ENCODE measurements at regions not wholly inside any gene's neighbourhood (a gene's known extent, or its start where the extent isn't known, plus 50 kb on each side); places are given as distances from the start of the nearest gene placed in this dataset.
"Not testable (repeated sequence)": the region's sequence is repeated elsewhere in the genome, so short reads cannot be mapped to it uniquely, and the experiment has no call there.

- DNase-seq: no peak
These were observed 57.2 kb downstream of the BMP15 start for GRCh38 chrX:50967736-50968135.

DNA sequence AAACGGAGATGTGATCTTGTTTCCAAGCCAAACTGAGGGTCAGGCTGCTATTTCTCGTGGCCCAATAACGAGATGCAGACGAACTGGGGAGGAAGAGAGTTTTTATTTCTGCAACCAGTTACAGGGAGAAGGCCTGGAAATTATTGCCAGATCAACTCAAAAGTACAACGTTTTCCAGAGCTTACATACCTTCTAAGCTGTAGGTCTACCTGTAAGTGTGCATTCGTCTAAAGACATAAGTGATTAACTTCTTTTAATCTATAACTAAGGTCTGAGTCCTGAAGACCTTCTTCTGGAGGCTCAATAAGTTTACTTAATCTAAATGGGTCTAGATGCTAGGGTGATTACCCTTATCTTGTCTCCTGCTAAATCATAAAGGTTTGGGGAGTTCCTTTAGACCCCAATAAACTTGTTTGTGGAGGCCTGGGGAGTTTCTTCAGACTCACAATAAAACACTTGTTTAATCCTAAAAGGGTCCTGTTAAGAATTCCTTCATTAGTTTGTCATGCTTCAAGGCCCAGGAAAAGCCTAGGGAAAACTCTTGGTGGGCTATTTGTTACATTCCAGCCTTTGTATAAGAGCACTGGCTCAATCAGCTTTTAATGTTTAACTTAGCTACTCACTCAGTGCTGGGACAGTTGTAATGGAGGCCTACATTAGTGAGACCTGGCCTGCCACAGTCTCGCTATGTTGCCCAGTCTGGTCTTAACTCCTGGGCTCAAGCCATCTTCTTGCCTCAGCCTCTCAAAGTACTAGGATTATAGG, 58.5 kb downstream of the BMP15 start:
- DNase-seq: not testable (repeated sequence)

GRCh38 chrX:50971395-50971794, 60.9 kb downstream of the BMP15 start:
- DNase-seq: no peak

GRCh38 chrX:50973199-50973598, 62.7 kb downstream of the BMP15 start:
- no peak for DNase-seq

GRCh38 chrX:50978920-50979682, 68.6 kb downstream of the BMP15 start:
- DNase-seq: no peak

DNA sequence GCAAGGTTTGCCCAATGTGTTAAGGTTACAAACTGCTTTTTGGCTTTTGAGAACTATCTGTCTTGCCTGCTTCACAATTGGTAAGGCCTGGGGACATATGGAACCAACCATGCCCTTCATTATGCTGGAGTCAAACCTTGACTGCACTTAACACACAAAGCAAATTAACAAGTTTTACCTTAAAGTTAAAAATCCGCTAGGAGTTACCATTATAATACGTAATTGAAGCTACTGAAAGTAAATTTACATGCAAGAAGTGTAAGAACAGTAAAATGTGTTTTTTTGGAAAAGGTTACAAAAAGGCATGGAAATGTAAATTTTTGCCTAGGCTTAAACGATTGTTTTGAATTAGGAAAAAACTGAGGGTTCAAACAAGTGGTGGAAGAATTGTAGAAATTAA, 69.7 kb downstream of the BMP15 start:
- no peak for DNase-seq

DNA sequence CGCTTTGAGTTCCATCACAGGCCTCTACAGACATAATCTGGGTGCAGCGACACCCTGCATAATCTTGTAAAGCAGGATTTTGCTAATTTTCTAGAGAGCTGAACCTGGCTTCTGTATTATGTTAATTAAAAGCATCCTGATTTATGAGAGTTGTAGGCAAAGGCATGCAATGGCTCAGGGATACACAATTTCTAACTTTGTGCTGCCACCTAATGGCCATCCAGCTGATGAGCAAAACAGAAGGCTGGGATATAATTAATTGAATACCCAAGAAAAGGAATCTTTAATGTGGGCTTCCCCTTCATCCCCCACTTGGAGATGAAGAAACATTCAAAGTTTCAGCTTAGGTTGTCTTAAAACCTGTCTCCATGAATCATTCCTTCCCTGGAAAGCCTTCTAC, 78.1 kb downstream of the BMP15 start:
- peak; percentile 7 for DNase-seq

GRCh38 chrX:50996930-50997329, 86.4 kb downstream of the BMP15 start:
- no peak for DNase-seq

- DNase-seq: not testable (repeated sequence)
These were observed 89.8 kb downstream of the BMP15 start for GRCh38 chrX:51000384-51000783.

GRCh38 chrX:51001733-51002632, 91.4 kb downstream of the BMP15 start:
- DNase-seq: not testable (repeated sequence)

GRCh38 chrX:51006064-51006463, 95.5 kb downstream of the BMP15 start:
- no peak for DNase-seq

DNA sequence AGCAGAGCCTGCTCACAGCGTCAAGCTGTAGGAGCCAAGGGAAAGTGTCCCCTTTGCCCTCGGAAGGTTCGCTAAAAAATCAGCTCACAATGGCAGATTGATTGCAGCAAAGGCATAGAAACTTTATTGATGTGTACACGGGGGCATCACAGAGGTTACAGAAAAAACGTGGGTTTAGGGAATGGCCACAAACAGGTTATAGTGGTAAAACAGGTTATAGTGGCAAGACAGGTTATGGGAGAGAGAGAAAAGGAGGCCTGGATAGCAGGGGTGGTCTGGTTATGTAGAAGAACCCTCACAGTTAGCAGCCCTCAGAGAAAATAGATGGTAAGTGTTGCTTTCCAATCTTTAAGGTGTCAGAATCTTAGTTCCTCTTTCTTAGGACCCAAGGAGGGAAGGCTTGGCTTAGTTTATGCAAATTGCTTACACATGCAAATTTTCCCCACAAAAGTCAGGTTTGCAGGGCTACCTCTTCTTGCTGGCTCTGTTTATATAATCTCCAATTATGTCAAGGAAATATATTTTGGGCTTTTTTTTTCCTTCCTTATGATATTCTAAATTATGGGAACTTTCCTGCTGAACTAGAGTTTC, 113.7 kb downstream of the BMP15 start:
- DNase-seq: no peak

DNA sequence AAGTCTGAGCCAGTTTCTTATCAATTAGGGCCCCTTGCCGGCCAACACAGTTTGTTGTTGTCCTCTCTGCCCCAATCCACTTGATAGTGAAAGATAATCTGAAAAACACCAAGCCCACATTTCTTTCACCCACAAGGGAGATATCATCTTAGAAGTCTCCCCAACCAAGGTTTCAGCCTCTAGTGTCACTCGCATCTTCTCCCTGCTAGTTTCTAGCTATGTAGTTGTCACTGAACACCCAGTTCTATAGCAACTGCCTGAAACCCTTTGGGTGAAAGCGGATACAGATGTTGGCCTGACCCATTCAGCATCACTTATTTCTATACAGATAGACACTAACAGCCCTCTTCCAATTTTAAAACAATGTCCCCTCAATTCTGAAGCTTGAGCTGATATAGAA, 116.3 kb downstream of the BMP15 start:
- no peak for DNase-seq

DNA sequence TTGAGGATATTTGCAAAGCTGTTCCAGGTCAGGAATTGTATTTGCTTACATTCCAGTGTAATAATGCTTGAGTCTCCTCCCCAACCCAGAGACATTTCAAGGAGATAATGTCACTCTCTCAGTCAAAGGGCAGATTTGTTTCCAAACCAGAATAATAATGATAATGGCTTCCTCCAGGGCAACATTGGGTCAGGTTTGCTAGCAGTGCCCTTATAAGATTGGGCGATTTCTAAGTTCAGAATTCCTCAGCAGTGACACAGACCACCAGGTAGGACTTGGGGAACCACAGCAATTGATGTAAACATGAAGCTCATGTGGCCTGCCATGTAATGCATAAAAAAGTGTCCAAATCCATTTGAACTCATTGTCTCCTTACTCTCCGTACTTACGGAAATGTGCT, 125.2 kb downstream of the BMP15 start:
- DNase-seq: no peak

- no peak for DNase-seq
These were observed 137.4 kb downstream of the BMP15 start for GRCh38 chrX:51047950-51048349.

DNA sequence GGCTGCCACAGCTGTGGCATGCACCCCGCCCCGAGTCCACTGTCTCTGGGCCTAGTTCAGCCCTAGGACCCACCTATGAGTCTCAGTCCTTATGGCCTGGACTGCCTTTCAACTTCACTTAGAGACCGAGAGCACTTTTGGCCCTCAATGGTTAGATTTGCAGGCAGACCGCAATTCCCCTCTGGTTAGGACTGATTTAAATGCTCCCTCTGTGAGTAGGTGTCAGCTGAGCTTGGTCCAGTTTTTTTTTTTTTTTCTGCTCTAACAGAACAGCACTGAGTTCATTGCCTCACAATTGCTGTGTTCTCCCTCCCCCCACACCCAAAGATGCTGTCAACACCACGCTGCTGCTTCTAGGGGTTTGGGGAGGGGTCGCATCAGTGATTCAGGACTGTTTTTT, 143.2 kb downstream of the BMP15 start:
- DNase-seq: no peak

DNA sequence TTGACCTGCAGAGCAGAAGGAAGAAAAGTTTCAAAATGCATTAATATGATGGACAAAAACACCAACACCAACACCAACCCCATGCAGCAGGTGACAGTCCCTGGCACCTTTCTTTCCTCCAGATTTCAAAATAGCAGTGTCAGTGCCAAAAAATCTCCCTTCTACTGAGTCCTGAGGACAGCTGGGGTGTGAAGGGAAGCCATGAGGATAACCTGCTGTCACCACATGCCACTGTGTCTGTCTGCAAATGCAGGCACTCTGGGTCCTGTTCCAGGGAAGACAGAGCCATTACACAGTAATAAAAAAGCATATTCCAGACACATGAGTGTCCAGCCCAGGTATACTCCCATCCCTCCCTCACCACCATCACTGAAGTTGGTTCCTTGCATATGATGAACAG, 187.5 kb downstream of the BMP15 start:
- DNase-seq: no peak

DNA sequence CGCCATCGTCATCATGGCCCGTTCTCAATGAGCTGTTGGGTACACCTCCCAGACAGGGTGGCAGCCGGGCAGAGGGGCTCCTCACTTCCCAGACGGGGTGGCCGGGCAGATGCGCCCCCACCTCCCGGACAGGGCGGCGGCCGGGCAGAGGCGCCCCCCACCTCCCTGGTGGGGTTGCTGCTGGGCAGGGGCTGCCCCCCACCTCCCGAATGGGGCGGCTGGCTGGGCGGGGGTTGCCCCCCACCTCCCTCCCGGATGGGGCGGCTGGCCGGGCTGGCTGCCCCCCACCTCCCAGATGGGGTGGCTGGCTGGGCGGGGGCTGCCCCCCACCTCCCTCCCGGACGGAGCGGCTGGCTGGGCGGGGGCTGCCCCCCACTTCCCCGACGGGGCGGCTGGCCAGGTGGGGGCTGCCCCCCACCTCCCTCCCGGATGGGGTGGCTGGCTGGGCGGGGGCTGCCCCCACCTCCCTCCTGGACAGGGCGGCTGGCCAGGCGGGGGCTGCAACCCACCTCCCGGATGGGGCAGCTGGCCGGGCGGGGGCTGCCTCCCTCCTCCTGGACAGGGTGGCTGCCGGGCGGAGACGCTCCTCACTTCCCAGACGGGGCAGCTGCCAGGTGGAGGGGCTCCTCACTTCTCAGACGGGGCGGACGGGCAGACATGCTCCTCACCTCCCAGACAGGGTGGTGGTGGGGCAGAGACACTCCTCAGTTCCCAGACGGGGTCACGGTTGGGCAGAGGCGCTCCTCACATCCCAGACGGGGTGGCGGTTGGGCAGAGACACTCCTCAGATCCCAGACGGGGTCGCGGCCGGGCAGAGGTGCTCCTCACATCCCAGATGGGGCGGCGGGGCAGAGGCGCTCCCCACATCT, 208.8 kb downstream of the BMP15 start:
- not testable (repeated sequence) for DNase-seq

- not testable (repeated sequence) for DNase-seq
These were observed 206.9 kb upstream of the NUDT10 start for GRCh38 chrX:51125743-51126142.

GRCh38 chrX:51144828-51145442, 187.7 kb upstream of the NUDT10 start:
- peak; percentile 28 for DNase-seq

GRCh38 chrX:51148848-51149247, 183.8 kb upstream of the NUDT10 start:
- DNase-seq: no peak

All from fibroblast of skin of right quadriceps (primary cell).